A549 (cell line): ENCODE measurements at regions not wholly inside any gene's neighbourhood (a gene's known extent, or its start where the extent isn't known, plus 50 kb on each side); places are given as distances from the start of the nearest gene placed in this dataset.

ENCODE experiments used
- CEBPB ChIP-seq, 2 experiments: fragments of >200 bp in 1 of 2; sonication (Bioruptor Twin) in 1 of 2; formaldehyde crosslinking in 1 of 2; IDR thresholded peaks; 2 replicates each; pipeline ENCODE4 v1.6.1; 2012 to 2016
- CTCF ChIP-seq: fragments of >200 bp; sonication (Bioruptor Twin); formaldehyde crosslinking; IDR thresholded peaks from 3 replicates; pipeline ENCODE4 v1.5.1; 2016
- HMGXB4 ChIP-seq: fragments of 250-450 bp; sonication (Bioruptor Pico); IDR thresholded peaks from 2 replicates; pipeline ENCODE4 v1.5.0; 2021; ENCODE audit warnings: mild to moderate bottlenecking, moderate library complexity, borderline replicate concordance
- NR3C1 ChIP-seq: fragments of >200 bp; sonication (Bioruptor Twin); formaldehyde crosslinking; IDR thresholded peaks from 3 replicates; pipeline ENCODE4 v1.6.1; 2017
- PHF8 ChIP-seq: fragments of 200-600 bp; sonication (generic); IDR thresholded peaks from 2 replicates; pipeline ENCODE4 v1.6.1; 2016; ENCODE audit warnings: low read depth, mild to moderate bottlenecking, antibody characterized with exemption, moderate library complexity, borderline replicate concordance
- POLR2A ChIP-seq: IDR thresholded peaks from 2 replicates; pipeline ENCODE4 v1.6.1; 2012; ENCODE audit warnings: mild to moderate bottlenecking, low read length
- POLR2AphosphoS2 ChIP-seq: conservative IDR thresholded peaks from 2 replicates; pipeline ENCODE4 v1.6.1; 2012; ENCODE audit warnings: low read length, improper control_type of control experiment, inconsistent platforms
- RNF2 ChIP-seq: fragments of 200-600 bp; sonication (generic); IDR thresholded peaks from 2 replicates; pipeline ENCODE4 v1.6.1; 2016; ENCODE audit warnings: low read depth, mild to moderate bottlenecking, antibody characterized with exemption, moderate library complexity, borderline replicate concordance
- SMC3 ChIP-seq: fragments of >200 bp; sonication (Bioruptor Twin); formaldehyde crosslinking; IDR thresholded peaks from 3 replicates; pipeline ENCODE4 v1.6.1; 2018; ENCODE audit warnings: inconsistent platforms
- ZC3H11A ChIP-seq: fragments of 450-650 bp; IDR thresholded peaks from 2 replicates; pipeline ENCODE4 v1.6.1; 2014; ENCODE audit warnings: antibody characterized with exemption, mild to moderate bottlenecking
- ZSCAN20 ChIP-seq: fragments of 250-450 bp; sonication (Bioruptor Pico); IDR thresholded peaks from 2 replicates; pipeline ENCODE4 v1.8.0; 2022; ENCODE audit warnings: mild to moderate bottlenecking, moderate library complexity

- TF ChIP-seq HMGXB4 (CRISPR knock-in tag) (no peak), PHF8 (no peak), RNF2 (no peak), POLR2A (no peak), CTCF (no peak), POLR2AphosphoS2 (no peak), CEBPB (IDR thresholded peaks at IDR 0.05) (no peak), SMC3 (no peak), ZC3H11A (no peak), ZSCAN20 (CRISPR knock-in tag) (no peak), NR3C1 (no peak)
Measured at GRCh38 chr11:95593111-95593510, 196.5 kb downstream of the FAM76B start.
